Tibial artery (tissue), 4 donors: ENCODE measurements at regions not wholly inside any gene's neighbourhood (a gene's known extent, or its start where the extent isn't known, plus 50 kb on each side); places are given as distances from the start of the nearest gene placed in this dataset.

ENCODE experiments used
- DNase-seq, 2 donors: peaks; one replicate each; pipeline ENCODE4 v3.0.0-alpha.2; 2019
- H3K27ac ChIP-seq, 2 donors: fragments of 200-600 bp; sonication (generic) in 1 of 2; 1 replicate in 1 of 2; 2 replicates in 1 of 2; pipeline ENCODE4 v1.5.1; 2018 to 2019; ENCODE audit warnings: mild to moderate bottlenecking in 1 of 2
- H3K27me3 ChIP-seq, 2 donors: fragments of 200-600 bp; sonication (generic) in 1 of 2; one replicate each; pipeline versions ENCODE4 v1.5.1 to v1.6.0; 2016 to 2019
- H3K36me3 ChIP-seq, 3 donors: fragments of 200-600 bp; sonication (generic) in 2 of 3; one replicate each; pipeline ENCODE4 v1.5.1; 2016 to 2019; ENCODE audit warnings: mild to moderate bottlenecking in 2 of 3
- H3K4me1 ChIP-seq, 4 donors: fragments of 200-600 bp; sonication (generic) in 2 of 4; 1 replicate in 3 of 4; 2 replicates in 1 of 4; pipeline ENCODE4 v1.5.1; 2016 to 2019
- H3K4me3 ChIP-seq, 2 donors: fragments of 200-600 bp; sonication (generic) in 1 of 2; 1 replicate in 1 of 2; 2 replicates in 1 of 2; pipeline ENCODE4 v1.5.1; 2018 to 2019; ENCODE audit warnings: mild to moderate bottlenecking in 2 of 2
- H3K9me3 ChIP-seq, 3 donors: fragments of 200-600 bp; sonication (generic) in 1 of 3; one replicate each; pipeline ENCODE4 v1.5.1; 2016 to 2019
- intact Hi-C: fragments of 100-400 bp; cut with DNase I; formaldehyde crosslinking; loops from one replicate; pipeline ENCODE4 v1.15.0; 2023; ENCODE audit warnings: low total_unique reads
- TF ChIP-seq, protein P1 (sequence below), 2 experiments: fragments of 200-600 bp in 1 of 2; fragments of 450-650 bp in 1 of 2; IDR thresholded peaks; one replicate each; pipeline ENCODE4 v1.5.1; 2017 to 2019; ENCODE audit warnings: antibody characterized with exemption in 2 of 2, mild to moderate bottlenecking in 1 of 2, moderate library complexity in 1 of 2

DNA sequence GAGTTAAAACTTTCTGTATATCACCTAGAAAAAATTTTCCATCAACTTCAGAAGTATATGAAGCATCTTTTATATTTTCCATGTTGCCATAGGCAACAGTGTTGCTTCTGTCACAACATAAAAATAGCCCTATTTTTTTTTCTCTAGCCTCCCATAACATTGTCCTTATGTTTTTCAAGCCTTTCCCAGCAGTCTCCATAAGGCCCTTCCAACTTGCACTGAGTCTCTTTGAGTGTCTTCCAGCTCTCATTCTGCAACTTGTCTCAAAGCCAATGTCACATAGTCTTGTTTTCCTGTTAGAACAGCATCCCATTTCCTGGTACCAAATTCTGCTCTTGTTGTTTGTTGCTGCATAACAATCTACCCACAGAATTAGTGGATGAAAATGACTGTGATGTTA is 1055.5 kb upstream of the GHITM start:
- Histone ChIP-seq H3K4me3 (no peak overlapping the region), H3K27ac (no peak overlapping the region), H3K27me3 (no peaks in the 10 kb centered on the region), H3K9me3 (no peaks in the 10 kb centered on the region), H3K4me1 (no peaks in the 10 kb centered on the region), H3K36me3 (no peaks in the 10 kb centered on the region)
- intact Hi-C loops: no loop called here
- TF ChIP-seq, protein P1, sequence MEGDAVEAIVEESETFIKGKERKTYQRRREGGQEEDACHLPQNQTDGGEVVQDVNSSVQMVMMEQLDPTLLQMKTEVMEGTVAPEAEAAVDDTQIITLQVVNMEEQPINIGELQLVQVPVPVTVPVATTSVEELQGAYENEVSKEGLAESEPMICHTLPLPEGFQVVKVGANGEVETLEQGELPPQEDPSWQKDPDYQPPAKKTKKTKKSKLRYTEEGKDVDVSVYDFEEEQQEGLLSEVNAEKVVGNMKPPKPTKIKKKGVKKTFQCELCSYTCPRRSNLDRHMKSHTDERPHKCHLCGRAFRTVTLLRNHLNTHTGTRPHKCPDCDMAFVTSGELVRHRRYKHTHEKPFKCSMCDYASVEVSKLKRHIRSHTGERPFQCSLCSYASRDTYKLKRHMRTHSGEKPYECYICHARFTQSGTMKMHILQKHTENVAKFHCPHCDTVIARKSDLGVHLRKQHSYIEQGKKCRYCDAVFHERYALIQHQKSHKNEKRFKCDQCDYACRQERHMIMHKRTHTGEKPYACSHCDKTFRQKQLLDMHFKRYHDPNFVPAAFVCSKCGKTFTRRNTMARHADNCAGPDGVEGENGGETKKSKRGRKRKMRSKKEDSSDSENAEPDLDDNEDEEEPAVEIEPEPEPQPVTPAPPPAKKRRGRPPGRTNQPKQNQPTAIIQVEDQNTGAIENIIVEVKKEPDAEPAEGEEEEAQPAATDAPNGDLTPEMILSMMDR (IDR thresholded peaks at IDR 0.05): no peak
- DNase-seq: no peak

- no peak for DNase-seq
- intact Hi-C loops: no loop called here
- Histone ChIP-seq H3K4me1 (no peaks in the 10 kb centered on the region), H3K9me3 (no peaks in the 10 kb centered on the region), H3K36me3 (no peaks in the 10 kb centered on the region), H3K4me3 (no peak overlapping the region), H3K27ac (no peak overlapping the region), H3K27me3 (no peaks in the 10 kb centered on the region)
- TF ChIP-seq, protein P1 (IDR thresholded peaks at IDR 0.05): no peak
Measured at GRCh38 chr10:83089335-83089734, 1050.0 kb upstream of the GHITM start.

DNA sequence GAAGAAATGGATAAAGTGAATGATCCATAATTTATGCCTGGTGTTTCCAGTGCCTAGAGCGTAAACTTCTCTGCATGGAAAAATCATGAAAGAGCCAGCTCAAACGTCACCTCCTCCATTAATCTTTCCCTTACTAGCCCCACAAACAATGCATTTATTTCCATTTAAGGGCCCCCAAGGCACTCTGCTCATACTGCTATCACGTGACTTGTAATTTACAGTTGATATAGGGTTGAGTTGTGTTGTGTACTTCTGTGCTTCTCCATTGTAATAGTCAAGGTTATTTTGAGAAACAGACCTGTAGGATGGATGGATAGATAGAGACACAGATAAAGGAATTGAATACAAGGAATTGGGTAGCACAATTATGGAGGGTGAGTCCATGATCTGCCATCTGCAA is 1034.7 kb upstream of the GHITM start:
- no peaks in the 10 kb centered on the region for H3K4me1 ChIP-seq
- intact Hi-C loops: no loop called here
- TF ChIP-seq, protein P1 (IDR thresholded peaks at IDR 0.05): no peak
- no peak overlapping the region for H3K27ac ChIP-seq
- no peaks in the 10 kb centered on the region for H3K9me3 ChIP-seq
- H3K27me3 ChIP-seq: no peaks in the 10 kb centered on the region
- H3K36me3 ChIP-seq: no peaks in the 10 kb centered on the region
- H3K4me3 ChIP-seq: no peak overlapping the region
- DNase-seq: no peak

GRCh38 chr10:83108565-83109333 is 1030.6 kb upstream of the GHITM start:
- no peaks in the 10 kb centered on the region for H3K27me3 ChIP-seq

DNA sequence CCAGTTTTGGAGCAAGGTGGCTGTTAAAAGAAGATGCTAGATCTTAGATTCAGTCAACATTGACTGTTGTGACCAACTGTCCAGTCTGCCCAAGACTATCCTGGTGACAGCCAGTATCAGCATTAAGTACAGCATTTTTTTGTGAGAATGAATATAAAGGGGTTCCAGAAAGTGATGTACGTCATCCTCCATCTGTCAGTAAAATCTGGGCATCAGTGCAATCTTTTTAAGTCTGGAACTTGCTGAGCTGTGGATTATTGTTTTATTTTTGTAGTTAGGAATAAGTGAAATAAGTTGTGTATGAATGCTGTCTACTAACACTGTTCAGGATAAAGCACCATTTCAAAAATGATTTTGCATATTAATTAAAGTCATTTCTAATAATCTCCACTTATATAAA is 1020.0 kb upstream of the GHITM start:
- Histone ChIP-seq H3K36me3 (no peaks in the 10 kb centered on the region), H3K9me3 (no peaks in the 10 kb centered on the region), H3K4me1 (no peaks in the 10 kb centered on the region), H3K27me3 (no peaks in the 10 kb centered on the region), H3K4me3 (no peak overlapping the region), H3K27ac (no peak overlapping the region)
- TF ChIP-seq, protein P1 (IDR thresholded peaks at IDR 0.05): no peak
- DNase-seq: no peak
- intact Hi-C loops: no loop called here

More at GRCh38 chr10:83108565-83109333, 1030.6 kb upstream of the GHITM start:
- DNase-seq: no peak
- H3K36me3 ChIP-seq: no peaks in the 10 kb centered on the region
- TF ChIP-seq, protein P1 (IDR thresholded peaks at IDR 0.05): no peak
- no peaks in the 10 kb centered on the region for H3K4me1 ChIP-seq
- intact Hi-C loops: no loop called here
- H3K27ac ChIP-seq: no peak overlapping the region
- H3K4me3 ChIP-seq: no peak overlapping the region
- peaks cover 0 to 5% (median 0%) of the 10 kb centered on the region in 3 donors for H3K9me3 ChIP-seq
